SK-N-MC (cell line): ENCODE measurements at regions not wholly inside any gene's neighbourhood (a gene's known extent, or its start where the extent isn't known, plus 50 kb on each side); places are given as distances from the start of the nearest gene placed in this dataset.
"Not testable (repeated sequence)": the region's sequence is repeated elsewhere in the genome, so short reads cannot be mapped to it uniquely, and the experiment has no call there.

Source experiments
- EZH2 ChIP-seq: fragments of 200-600 bp; sonication (generic); IDR thresholded peaks from one replicate; pipeline ENCODE4 v1.6.1; 2017; ENCODE audit warnings: antibody characterized with exemption
- POLR2AphosphoS5 ChIP-seq: IDR thresholded peaks from 2 replicates; pipeline ENCODE4 v1.6.1; 2012; ENCODE audit warnings: mild to moderate bottlenecking, low read depth, low read length, borderline replicate concordance

- not testable (repeated sequence) for TF ChIP-seq POLR2AphosphoS5, EZH2
Observed at GRCh38 chr15:59803293-59803966, 114.3 kb upstream of the BNIP2 start.
